ENCODE measurements at regions not wholly inside any gene's neighbourhood (a gene's known extent, or its start where the extent isn't known, plus 50 kb on each side); places are given as distances from the start of the nearest gene placed in this dataset.

DNA sequence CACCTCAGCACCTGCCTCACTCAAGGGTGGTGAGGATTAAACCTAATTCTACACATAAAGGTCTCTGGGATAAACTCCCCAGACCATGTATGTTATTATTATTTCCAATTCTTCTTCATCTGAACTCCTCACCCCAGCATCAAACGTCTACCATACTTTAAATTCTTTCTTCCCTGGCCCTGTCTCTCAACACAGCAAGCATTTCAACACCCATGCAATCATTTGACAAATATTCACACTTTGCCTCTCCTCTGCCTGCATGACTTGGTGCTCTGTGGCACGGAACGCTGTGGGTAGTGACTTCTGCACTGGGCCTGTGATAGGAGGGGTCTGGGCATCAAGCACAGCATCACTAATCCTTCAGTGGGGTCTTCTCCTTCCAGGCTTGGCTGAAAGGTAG, 490.8 kb downstream of the TNS3 start:
- TF ChIP-seq, protein P1, sequence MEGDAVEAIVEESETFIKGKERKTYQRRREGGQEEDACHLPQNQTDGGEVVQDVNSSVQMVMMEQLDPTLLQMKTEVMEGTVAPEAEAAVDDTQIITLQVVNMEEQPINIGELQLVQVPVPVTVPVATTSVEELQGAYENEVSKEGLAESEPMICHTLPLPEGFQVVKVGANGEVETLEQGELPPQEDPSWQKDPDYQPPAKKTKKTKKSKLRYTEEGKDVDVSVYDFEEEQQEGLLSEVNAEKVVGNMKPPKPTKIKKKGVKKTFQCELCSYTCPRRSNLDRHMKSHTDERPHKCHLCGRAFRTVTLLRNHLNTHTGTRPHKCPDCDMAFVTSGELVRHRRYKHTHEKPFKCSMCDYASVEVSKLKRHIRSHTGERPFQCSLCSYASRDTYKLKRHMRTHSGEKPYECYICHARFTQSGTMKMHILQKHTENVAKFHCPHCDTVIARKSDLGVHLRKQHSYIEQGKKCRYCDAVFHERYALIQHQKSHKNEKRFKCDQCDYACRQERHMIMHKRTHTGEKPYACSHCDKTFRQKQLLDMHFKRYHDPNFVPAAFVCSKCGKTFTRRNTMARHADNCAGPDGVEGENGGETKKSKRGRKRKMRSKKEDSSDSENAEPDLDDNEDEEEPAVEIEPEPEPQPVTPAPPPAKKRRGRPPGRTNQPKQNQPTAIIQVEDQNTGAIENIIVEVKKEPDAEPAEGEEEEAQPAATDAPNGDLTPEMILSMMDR (IDR thresholded peaks at IDR 0.05; ENCODE audit: low read depth, low read length) = no peak
- TF ChIP-seq POLR2A (IDR thresholded peaks at IDR 0.05; ENCODE audit: extremely low read depth, insufficient read length) (no peak), MYC (IDR thresholded peaks at IDR 0.05; ENCODE audit: low read depth, low read length) (no peak)
- TF ChIP-seq, protein P2, sequence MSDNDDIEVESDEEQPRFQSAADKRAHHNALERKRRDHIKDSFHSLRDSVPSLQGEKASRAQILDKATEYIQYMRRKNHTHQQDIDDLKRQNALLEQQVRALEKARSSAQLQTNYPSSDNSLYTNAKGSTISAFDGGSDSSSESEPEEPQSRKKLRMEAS (IDR thresholded peaks at IDR 0.05; ENCODE audit: low read depth, low read length) = no peak
